ENCODE measurements at regions not wholly inside any gene's neighbourhood (a gene's known extent, or its start where the extent isn't known, plus 50 kb on each side); places are given as distances from the start of the nearest gene placed in this dataset.

DNA sequence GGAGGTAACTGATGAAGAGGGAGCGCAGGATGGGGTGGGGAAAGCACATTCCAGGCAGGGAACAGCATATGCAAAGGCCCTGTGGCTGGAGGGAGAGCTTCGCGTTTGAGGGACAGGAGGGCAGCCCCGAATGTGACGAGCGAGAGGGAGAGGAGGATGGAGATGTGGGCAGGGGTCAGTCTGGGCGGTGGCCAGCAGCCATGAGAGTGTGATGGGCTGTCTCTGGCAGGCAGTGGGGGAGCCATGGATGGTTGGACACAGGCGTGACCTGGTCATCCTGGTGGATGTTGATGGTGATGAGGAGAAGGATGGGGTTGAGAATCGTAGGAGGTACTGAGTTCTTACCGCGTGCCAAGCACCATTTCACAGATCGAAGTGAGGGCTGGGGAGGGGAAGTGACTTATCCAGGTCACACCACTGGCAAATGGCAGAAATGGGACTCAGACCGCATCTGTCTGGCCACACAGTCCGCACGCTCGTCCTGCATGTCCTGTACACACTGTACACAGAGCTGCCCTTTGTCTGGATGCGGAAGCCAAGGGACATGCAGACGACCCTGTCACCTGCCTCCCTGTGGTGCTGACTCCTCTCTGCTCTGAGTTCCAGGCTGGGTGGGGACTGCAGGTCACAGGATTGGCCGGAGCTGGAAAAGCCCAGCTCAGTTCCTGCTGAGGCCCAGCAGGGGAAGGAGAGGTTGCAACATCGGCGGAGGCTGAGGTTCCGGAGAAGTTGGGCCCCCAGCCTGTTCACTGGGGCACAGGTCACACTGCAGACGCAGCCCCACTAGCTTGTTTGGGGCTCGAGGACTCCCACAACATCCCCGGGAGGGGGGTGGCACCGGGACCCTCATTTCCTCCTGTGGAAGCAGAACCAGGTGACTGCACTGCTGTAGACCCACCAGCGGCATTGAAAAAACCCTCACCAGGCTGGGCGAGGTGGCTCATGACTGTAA, 165.6 kb upstream of the IER5L start:
- peak in 4 of 10 donors; percentile 29 to 91 (median 40) for DNase-seq
- intact Hi-C loops (cut with DNase I): no loop called here

- DNase-seq: peak in 1 of 10 donors; percentile 57
- intact Hi-C loops (cut with DNase I): no loop called here
Observed at GRCh38 chr9:129342591-129343423, 164.7 kb upstream of the IER5L start.

DNA sequence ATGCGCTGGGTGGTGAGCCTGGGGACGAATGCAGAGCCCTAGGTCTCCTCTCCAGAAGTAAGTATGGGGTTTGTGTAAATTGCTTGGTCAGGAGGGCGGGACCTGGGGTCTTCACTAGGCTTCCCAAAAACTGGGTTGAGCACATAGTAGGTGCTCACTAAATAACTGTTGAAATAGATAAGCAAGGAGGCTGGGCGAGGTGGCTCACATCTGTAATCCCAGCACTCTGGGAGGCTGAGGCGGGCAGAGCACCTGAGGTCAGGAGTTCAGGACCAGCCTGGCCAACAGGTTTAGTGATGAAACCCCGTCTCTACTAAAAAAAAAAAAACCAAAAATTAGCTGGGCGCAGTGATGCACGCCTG, 163.9 kb upstream of the IER5L start:
- intact Hi-C loops (cut with DNase I): no loop called here

GRCh38 chr9:129341171-129341986, 163.3 kb upstream of the IER5L start:
- no peak for DNase-seq
- intact Hi-C loops (cut with DNase I): no loop called here

More for the DNA sequence above, 163.9 kb upstream of the IER5L start:
- no peak for DNase-seq

DNA sequence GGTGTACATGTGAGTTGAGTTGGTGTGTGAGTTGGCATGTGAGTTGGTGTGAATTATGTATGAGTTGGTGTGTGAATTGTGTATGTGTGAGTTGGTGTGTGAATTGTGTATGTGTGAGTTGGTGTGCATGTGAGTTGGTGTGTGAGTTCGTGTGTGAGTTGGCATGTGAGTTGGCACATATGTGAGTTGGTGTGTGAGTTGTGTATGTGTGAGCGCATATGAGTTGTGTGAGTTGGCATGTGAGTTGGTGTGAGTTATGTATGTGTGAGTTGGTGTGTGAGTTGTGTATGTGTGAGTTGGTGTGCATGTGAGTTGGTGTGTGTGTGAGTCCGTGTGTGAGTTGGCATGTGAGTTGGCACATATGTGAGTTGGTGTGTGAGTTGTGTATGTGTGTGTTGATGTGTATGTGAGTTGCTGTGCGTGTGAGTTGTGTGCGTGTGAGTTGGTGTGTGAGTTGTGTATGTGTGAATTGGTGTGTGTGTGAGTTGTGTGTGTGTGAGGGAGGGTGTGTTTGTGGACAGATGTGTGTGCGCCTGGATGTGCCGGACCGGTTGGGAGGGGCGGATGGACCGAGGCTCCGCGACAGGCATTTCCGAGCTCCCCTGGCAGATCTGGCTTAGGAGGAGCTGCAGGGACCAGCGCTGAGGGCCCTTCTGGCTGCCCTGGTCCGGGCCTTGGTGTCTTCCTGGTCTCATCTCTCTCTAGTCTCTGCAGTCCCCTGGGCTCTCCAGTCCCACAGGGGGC, 162.5 kb upstream of the IER5L start:
- intact Hi-C loops (cut with DNase I): no loop called here
- no peak for DNase-seq

DNA sequence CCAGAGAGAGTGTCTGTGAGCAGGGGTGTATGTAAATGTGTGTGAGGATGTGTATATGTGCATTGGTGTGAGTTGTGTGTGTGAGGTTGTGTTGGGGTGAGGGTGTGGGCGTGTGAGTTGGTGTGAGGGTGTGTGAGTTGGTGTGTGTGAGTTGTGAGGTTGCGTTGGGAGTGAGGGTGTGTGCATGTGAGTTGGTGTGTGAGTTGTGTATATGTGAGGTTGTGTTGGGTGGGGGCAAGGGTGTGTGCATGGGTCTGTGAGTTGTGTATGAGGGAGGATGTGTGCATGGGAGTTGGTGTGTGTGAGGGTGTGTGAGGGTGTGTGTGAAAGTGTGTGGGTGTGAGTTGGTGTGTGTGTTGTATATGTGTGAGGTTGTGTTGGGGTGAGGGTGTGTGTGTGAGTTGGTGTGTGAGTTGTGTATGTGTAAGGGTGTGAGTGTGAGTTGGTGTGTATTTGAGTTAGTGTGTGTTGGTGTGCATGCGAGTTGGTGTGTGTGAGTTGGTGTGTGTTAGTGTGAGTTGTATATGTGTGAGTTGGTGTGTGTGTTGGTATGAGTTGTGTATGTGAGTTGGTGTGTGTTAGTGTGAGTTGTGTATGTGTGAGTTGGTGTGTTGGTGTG, 161.6 kb upstream of the IER5L start:
- intact Hi-C loops (cut with DNase I): loop anchor here (10.0 kb wide), 1 partner anchor 145 kb away; no protein-coding TSS in a partner anchor
- no peak for DNase-seq

DNA sequence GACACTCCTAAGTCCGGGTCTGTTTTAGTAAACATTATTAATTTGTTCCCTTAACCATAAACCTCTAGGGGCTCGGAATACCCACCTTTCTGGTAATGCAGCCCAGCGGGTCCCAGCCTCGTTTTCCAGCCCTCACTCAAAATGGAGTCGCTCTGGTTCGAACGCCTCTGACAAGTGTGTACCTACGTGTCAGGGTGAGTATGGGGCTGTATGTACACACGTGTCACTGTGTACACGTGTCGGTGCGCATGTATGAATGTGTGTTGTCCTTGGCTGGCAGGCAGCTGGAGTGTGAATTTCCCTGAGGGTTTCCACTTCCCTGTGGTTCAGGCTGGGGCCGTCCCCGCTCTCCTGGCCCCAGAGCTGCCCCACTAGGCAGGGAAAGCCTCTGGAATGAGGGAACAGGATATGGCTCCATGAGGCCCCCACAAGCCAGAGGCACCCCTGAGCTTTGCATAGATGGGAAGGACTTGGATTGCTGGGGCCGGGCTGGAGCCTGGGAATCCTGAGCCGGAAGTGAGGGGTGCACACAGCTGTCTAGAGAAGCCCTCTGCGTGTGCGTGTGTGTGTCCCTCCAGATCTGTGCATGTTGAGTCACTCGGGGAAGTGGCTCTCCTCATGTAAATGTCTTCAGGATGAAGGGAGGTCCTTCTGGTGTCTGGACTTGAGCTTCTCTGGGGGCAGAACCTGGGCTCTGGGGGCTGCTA, 160.8 kb upstream of the IER5L start:
- intact Hi-C loops (cut with DNase I): loop anchor here (10.0 kb wide), 1 partner anchor 146 kb away; no protein-coding TSS in a partner anchor
- no peak for DNase-seq

- intact Hi-C loops (cut with DNase I): loop anchor here (10.0 kb wide), 1 partner anchor 147 kb away; no protein-coding TSS in a partner anchor
- DNase-seq: no peak
Observed at GRCh38 chr9:129337336-129338140, 159.5 kb upstream of the IER5L start.

DNA sequence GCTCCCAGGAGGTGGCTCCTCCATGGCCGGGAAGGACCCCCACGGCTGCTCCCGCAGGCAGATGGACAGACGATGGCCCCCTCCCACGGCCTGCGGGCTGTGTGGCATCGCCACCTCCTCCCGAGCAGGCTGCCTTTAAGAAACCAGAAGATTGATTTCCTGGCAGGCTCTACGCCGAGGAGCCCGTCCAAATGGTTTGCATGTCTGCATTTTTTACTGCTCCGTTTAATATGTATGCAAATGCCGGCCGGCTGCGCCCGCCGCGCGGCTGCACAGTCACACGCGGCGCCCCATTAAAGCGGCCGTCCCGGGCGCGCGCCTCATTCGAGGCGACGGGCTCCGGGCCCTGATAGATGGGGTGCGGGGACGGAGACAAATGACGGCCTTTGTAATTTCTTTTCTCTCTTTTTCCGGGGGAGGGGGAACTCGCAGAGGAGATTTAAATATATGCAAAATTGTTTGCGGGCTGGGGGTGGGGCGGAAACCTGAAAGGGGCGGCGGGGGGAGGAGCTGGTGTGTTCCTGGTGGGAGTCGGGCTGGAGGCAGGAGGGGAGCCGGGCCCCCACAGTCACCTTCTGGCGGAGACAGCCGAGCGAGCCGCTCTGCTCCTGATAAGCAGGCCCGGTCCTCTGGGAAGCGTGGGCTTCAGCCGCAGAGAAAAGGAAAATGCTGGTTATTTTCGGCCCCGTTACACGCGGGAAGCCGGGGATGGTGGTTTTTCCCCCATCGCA, 158.7 kb upstream of the IER5L start:
- DNase-seq: peak in 9 of 10 donors; percentile 41 to 94 (median 64)
- intact Hi-C loops (cut with DNase I): loop anchor here (10.0 kb wide), 1 partner anchor 148 kb away; no protein-coding TSS in a partner anchor

DNA sequence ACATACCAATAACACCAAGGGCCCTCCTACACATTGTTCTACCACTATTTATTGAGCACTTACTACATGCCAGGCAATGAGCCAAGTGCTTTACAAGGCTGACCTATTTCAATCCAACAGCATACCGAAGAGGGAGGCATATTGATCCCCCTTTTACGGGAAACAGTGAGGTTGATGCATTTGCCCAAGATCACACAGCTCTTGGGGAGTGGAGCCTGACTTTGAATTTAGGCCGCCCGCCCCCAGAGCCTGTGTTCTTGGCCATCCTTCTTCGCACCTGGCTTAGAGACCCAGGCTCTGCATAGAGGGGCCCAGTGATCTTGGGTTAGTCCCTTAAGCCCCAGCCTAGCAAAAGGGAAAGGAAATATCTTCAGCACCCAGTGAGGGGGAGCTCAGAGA, 158.1 kb upstream of the IER5L start:
- intact Hi-C loops (cut with DNase I): loop anchor here (10.0 kb wide), 1 partner anchor 149 kb away; no protein-coding TSS in a partner anchor
- DNase-seq: no peak

DNA sequence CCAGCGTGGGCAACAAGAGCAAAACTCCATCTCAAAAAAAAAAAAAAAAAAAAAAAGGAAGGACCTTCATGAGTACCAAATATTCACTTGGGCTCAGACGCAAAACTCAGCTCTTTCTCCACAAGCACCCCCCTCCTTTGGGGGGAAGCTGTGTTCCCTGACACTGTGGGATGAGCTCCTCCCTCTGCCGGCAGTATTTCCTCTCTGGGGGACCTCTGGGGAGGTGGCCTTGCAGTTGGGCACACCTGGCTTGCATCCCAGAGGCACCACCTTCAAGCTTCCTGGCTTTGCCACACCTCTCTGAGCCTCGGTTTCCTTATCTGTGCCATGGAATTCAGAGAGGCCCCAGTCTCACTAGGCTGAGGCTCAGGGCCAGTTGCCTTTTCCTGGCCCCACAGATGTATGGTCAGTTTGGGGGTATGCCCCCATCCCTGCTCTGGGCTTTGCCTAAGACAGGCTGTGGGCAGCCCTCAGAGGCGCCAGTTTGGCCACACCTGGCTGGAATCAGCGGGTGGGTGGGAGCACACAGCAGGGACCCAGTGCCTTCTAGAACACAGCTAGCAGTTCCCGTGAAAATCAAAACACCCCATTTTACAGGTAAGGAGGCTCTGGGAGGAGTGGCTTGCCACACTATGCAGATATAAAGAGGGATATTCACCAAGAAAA, 157.5 kb upstream of the IER5L start:
- intact Hi-C loops (cut with DNase I): loop anchor here (10.0 kb wide), 1 partner anchor 149 kb away; no protein-coding TSS in a partner anchor
- no peak for DNase-seq

DNA sequence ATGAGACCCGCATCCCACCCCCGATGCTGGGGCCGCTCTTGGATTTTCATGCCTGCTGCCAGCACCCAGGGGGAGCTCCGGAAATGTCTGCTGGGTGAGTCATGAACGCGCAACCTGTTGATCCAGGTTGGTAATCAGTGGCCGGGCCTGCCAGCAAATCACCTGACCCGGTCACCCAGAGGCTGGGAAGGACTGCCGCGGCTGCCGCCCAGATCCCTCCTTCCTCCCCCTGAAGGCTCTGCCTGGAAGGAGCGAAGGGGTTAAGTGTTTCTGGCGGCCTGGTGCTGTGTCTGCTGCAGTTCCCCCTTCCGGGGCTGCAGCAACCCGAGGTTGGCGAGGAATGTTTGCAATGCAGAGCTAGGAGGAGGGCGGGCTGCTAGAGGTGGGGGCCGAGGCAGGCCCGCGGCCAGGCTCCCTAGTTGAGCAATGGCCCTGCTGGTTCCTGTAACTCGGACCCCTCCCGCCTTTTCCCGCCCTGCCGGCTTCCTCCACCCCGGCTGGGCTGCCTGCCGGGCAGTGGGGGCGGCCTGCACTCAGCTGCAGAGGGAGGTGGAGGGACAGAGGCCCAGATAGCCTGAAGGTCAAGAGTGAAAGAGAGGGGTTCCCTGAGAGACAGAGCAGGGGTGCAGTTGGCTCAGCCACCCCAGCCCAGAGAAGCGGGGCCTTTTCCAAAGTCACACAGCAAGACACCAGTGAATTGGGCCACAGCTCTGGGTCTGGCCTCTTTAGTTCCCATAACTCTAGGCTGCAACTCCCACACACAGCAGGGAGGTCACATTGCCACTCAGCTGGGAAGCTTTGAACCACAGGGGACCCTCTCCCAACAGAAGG, 156.3 kb upstream of the IER5L start:
- intact Hi-C loops (cut with DNase I): loop anchor here (10.0 kb wide), 1 partner anchor 150 kb away; no protein-coding TSS in a partner anchor
- DNase-seq: peak in 9 of 10 donors; percentile 43 to 96 (median 65)

- no peak for DNase-seq
- intact Hi-C loops (cut with DNase I): loop anchor here (10.0 kb wide), 1 partner anchor 151 kb away; no protein-coding TSS in a partner anchor
Observed at GRCh38 chr9:129333617-129334104, 155.6 kb upstream of the IER5L start.

DNA sequence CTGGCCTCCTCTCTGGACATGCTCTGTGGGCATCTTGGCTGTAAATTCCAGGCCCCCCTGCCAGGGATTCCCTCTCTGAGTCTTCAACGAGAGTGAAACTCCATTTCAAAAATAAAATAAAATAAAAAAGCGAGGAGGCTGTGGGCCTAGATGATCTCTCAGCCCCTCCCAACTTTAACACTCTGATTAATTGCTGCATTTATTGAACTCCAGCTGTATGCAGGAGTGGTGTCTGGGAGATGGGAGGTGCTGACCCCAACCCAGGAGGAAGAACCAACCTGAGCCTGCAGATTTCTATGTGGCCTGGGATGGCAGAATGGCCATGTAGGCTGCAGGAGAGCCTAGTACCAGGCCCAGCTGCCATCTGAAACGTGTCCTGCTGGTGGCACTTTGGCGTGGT, 154.5 kb upstream of the IER5L start:
- intact Hi-C loops (cut with DNase I): loop anchor here (10.0 kb wide), 1 partner anchor 152 kb away; no protein-coding TSS in a partner anchor

More for the DNA sequence above, 154.5 kb upstream of the IER5L start:
- DNase-seq: no peak
